Panc1 (cell line): ENCODE measurements at regions not wholly inside any gene's neighbourhood (a gene's known extent, or its start where the extent isn't known, plus 50 kb on each side); places are given as distances from the start of the nearest gene placed in this dataset.

Source experiments
- ATAC-seq: fragments of 200-7000 bp; cut with Tn5 transposase; 2 replicates; pipeline ENCODE4 v1.9.1; 2020; ENCODE audit warnings: mild to moderate bottlenecking, moderate library complexity
- BruUV-seq: library from RNA; stranded (reverse); fragments of 400-500 nt; replicated peaks from 2 replicates; lab custom pipeline; 2021; lab: Mats Ljungman, UMichigan
- CTCF ChIA-PET: fragments of 300-600 bp; sonication (Branson Sonifier 250); formaldehyde crosslinking; loops from one replicate; lab custom pipeline; 2022; ENCODE audit warnings: antibody characterized with exemption; lab: Charles Lee
- POLR2A ChIA-PET: fragments of 300-600 bp; sonication (Branson Sonifier 250); formaldehyde crosslinking; loops from one replicate; lab custom pipeline; 2022; ENCODE audit warnings: antibody characterized with exemption; lab: Charles Lee
- DNase-seq: peaks from one replicate; pipeline ENCODE4 v3.0.0-alpha.2; 2010; ENCODE audit warnings: low read depth, low spot score
- H3K27ac ChIP-seq: 2 replicates; pipeline ENCODE4 v1.5.1; 2011; ENCODE audit warnings: mild to moderate bottlenecking, low read length, inconsistent platforms
- H3K27me3 ChIP-seq: fragments of 200-500 bp; sonication (Bioruptor generic); 2 replicates; pipeline ENCODE4 v1.6.0; 2014; ENCODE audit warnings: low read length, inconsistent platforms; ENCODE audit not compliant: control insufficient read depth, insufficient read depth
- H3K36me3 ChIP-seq: fragments of 200-500 bp; sonication (Bioruptor generic); 2 replicates; pipeline ENCODE4 v1.5.1; 2014; ENCODE audit warnings: inconsistent platforms, mild to moderate bottlenecking, low read length, moderate library complexity; ENCODE audit not compliant: control insufficient read depth, insufficient read depth
- H3K4me1 ChIP-seq: 2 replicates; pipeline ENCODE4 v1.5.1; 2011; ENCODE audit warnings: inconsistent platforms, mild to moderate bottlenecking, low read length, moderate library complexity; ENCODE audit not compliant: control insufficient read depth, insufficient read depth
- H3K4me3 ChIP-seq, 2 experiments: 2 replicates each; pipeline ENCODE4 v1.5.1; 2011 to 2012; ENCODE audit warnings: low read depth in 2 of 2, low read length in 2 of 2, mild to moderate bottlenecking in 2 of 2, inconsistent platforms in 1 of 2, moderate library complexity in 1 of 2
- H3K9me3 ChIP-seq: fragments of 200-500 bp; sonication (Bioruptor generic); 2 replicates; pipeline ENCODE4 v1.5.1; 2014; ENCODE audit warnings: low read depth, mild to moderate bottlenecking, inconsistent platforms, low read length, moderate library complexity; ENCODE audit not compliant: control insufficient read depth, insufficient read depth
- CTCF ChIP-seq: fragments of 450-650 bp; IDR thresholded peaks from 2 replicates; pipeline ENCODE4 v1.5.1; 2017; ENCODE audit warnings: mild to moderate bottlenecking
- POLR2AphosphoS5 ChIP-seq: IDR thresholded peaks from 2 replicates; pipeline ENCODE4 v1.6.1; 2012; ENCODE audit warnings: mild to moderate bottlenecking, low read depth, low read length, moderate library complexity
- REST ChIP-seq, 2 experiments: IDR thresholded peaks; 2 replicates each; pipeline ENCODE4 v1.6.1; 2011 to 2012; ENCODE audit warnings: low read depth in 2 of 2, control low read depth in 1 of 2, low read length in 1 of 2, mild to moderate bottlenecking in 1 of 2, moderate library complexity in 1 of 2; ENCODE audit not compliant: insufficient read depth in 1 of 2
- SIN3A ChIP-seq: IDR thresholded peaks from 2 replicates; pipeline ENCODE4 v1.6.1; 2012; ENCODE audit warnings: low read depth, mild to moderate bottlenecking, low read length, moderate library complexity, borderline replicate concordance; ENCODE audit not compliant: insufficient read depth
- TCF7L2 ChIP-seq: IDR thresholded peaks from 2 replicates; pipeline ENCODE4 v1.6.1; 2011; ENCODE audit warnings: mild to moderate bottlenecking, low read depth, low read length, inconsistent platforms
- in situ Hi-C: cut with HindIII; loops from 2 replicates; pipeline ENCODE4 v1.10.0; 2016; ENCODE audit warnings: low sequenced_read_pairs, low pct_unique_long_range_greater_than_20kb
- intact Hi-C: fragments of 100-400 bp; cut with micrococcal nuclease; formaldehyde crosslinking; loops from one replicate; pipeline ENCODE4 v1.10.0; 2022; ENCODE audit not compliant: unreplicated experiment

- no peaks in the 10 kb centered on the region for H3K27me3 ChIP-seq
- no TSS peak for BruUV-seq
- ChIA-PET POLR2A (no interaction called here), CTCF (no interaction called here)
- H3K36me3 ChIP-seq, result no peaks in the 10 kb centered on the region
- no peaks in the 10 kb centered on the region for H3K9me3 ChIP-seq
- ATAC-seq, result no peak
- no peaks in the 10 kb centered on the region for H3K4me1 ChIP-seq
- H3K4me3 ChIP-seq, result no peak overlapping the region
- intact Hi-C loops, result no loop called here
- in situ Hi-C loops, result no loop called here
- TF ChIP-seq CTCF (no peak), TCF7L2 (no peak), REST (IDR thresholded peaks at IDR 0.05; ENCODE audit: insufficient read depth in 1 of 2, low read depth in 2 of 2, low read length in 1 of 2) (no peak), SIN3A (no peak), POLR2AphosphoS5 (no peak)
- H3K27ac ChIP-seq, result no peak overlapping the region
- no peak for DNase-seq
Observed at GRCh38 chr2:163441603-163442002, 294.2 kb downstream of the FIGN start.

GRCh38 chr2:163436963-163437362 is 298.8 kb downstream of the FIGN start:
- no peak for ATAC-seq
- in situ Hi-C loops, result no loop called here
- POLR2A ChIA-PET, result no interaction called here

More at GRCh38 chr2:163436963-163437362, 298.8 kb downstream of the FIGN start:
- Histone ChIP-seq H3K27me3 (no peaks in the 10 kb centered on the region), H3K4me3 (no peak overlapping the region), H3K36me3 (no peaks in the 10 kb centered on the region), H3K4me1 (no peaks in the 10 kb centered on the region), H3K27ac (no peak overlapping the region), H3K9me3 (no peaks in the 10 kb centered on the region)
- no TSS peak for BruUV-seq
- no peak for TF ChIP-seq CTCF
- no peak for TF ChIP-seq TCF7L2
- TF ChIP-seq SIN3A, result no peak
- TF ChIP-seq POLR2AphosphoS5, result no peak
- no peak for TF ChIP-seq REST (IDR thresholded peaks at IDR 0.05; ENCODE audit: insufficient read depth in 1 of 2, low read depth in 2 of 2, low read length in 1 of 2)
- DNase-seq, result no peak
- intact Hi-C loops, result no loop called here
- CTCF ChIA-PET, result no interaction called here
